GM06990 (cell line): ENCODE measurements at regions not wholly inside any gene's neighbourhood (a gene's known extent, or its start where the extent isn't known, plus 50 kb on each side); places are given as distances from the start of the nearest gene placed in this dataset.

Experiments used
- DNase-seq: peaks from one replicate; pipeline ENCODE4 v3.0.0-alpha.2; 2011; ENCODE audit not compliant: insufficient read length; ENCODE audit errors: extremely low read depth
- H3K27me3 ChIP-seq: replicated peaks from 2 replicates; pipeline ENCODE4 v1.6.0; 2011; ENCODE audit warnings: low read length; ENCODE audit not compliant: control insufficient read depth, insufficient read depth
- H3K36me3 ChIP-seq: 2 replicates; pipeline ENCODE4 v1.5.1; 2011; ENCODE audit warnings: low read length; ENCODE audit not compliant: control insufficient read depth, insufficient read depth
- H3K4me3 ChIP-seq: replicated peaks from 2 replicates; pipeline ENCODE4 v1.5.1; 2011; ENCODE audit warnings: low read depth, mild to moderate bottlenecking, control low read depth, low read length
- TF ChIP-seq, protein P1 (sequence below): IDR thresholded peaks from 2 replicates; pipeline ENCODE4 v1.5.1; 2011; ENCODE audit warnings: low read length, control low read depth, mild to moderate bottlenecking, inconsistent platforms; ENCODE audit not compliant: insufficient read depth, poor library complexity, severe bottlenecking

DNA sequence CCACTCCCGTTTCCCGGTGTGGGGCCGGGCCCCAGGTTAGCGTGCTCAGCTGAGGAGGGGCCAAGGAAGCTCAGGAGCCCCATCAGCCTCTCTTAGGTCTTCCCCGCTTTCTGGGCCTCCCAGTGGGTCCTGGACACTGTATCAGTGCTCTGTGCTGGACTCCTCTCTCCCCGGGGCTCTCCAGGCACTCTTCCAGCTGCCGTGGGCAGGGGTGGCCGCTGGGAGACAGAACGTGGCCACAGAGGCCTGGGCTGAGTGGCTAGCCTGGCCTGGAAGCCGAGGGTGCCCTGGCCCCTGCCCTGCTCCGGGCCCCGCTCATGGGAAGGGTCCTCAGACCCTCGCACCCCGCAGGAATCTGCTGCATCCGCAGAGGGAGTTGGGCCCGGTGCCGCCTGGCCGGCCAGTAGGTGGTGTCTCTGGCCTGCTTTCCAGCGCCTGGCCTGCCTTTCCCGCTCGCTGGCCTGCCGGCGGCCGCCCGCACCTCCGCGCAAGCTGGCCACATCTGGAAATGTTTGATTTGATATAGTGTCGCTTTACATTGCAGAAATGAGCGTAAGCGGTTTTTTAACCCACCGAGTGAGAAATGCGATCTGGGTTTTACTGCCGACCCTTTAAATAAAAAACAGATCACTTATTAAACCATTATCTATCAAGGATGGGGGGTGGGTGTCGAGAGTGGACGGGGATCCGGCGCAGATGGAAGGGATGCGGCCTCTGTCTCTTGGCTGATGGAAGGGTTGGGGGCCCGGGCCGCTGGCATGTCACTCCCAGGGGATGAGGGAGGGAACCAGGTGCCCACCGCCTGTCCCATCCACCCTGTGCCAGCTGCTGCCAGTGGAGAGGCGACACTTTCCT lies 74.4 kb upstream of the TTC34 start:
- H3K36me3 ChIP-seq: no peaks in the 10 kb centered on the region
- TF ChIP-seq, protein P1, sequence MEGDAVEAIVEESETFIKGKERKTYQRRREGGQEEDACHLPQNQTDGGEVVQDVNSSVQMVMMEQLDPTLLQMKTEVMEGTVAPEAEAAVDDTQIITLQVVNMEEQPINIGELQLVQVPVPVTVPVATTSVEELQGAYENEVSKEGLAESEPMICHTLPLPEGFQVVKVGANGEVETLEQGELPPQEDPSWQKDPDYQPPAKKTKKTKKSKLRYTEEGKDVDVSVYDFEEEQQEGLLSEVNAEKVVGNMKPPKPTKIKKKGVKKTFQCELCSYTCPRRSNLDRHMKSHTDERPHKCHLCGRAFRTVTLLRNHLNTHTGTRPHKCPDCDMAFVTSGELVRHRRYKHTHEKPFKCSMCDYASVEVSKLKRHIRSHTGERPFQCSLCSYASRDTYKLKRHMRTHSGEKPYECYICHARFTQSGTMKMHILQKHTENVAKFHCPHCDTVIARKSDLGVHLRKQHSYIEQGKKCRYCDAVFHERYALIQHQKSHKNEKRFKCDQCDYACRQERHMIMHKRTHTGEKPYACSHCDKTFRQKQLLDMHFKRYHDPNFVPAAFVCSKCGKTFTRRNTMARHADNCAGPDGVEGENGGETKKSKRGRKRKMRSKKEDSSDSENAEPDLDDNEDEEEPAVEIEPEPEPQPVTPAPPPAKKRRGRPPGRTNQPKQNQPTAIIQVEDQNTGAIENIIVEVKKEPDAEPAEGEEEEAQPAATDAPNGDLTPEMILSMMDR: no peak
- H3K4me3 ChIP-seq: no peak overlapping the region
- DNase-seq: no peak
- H3K27me3 ChIP-seq: no peaks in the 10 kb centered on the region

DNA sequence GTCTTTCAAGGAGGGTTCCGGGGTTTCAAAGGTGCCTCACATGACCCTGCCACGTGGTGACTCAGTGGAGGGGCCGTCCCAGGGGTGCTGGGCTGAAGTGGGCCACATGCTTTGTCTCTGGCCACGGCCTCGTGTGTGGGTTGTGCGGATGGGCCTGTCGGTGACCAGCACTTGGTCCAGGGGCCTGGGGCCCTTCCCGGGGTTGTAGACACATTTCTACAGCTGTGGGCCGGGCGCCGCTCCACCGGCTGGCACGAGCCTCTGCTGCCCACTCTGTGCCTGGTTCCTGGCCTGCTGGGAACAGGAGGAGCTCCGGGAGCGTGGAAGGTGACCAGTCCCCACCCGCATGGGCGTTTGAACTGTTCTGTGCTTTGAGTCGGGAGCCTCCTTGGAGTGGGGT lies 75.4 kb upstream of the TTC34 start:
- no peak for DNase-seq
- no peaks in the 10 kb centered on the region for H3K27me3 ChIP-seq
- no peak overlapping the region for H3K4me3 ChIP-seq
- TF ChIP-seq, protein P1: no peak
- H3K36me3 ChIP-seq: no peaks in the 10 kb centered on the region

DNA sequence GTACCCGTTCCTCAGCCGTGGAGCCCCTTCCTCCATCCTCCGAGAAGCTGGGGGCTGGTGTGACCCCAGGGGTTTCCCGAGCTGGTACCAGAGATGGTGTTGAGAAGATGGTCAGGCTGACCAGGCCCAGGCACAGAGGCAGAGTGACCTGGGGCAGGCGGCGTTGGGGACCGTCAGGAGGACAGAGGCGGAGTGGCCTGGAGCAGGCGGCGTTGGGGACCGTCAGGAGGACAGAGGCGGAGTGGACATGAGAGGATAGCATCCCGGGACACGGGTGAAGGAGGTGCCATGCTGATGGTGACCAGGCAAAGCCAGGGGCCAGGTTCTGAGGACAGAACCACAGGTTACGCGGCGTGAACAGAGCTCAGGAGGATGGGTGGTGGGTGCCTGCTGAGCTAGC lies 75.9 kb upstream of the TTC34 start:
- Histone ChIP-seq H3K36me3 (no peaks in the 10 kb centered on the region), H3K4me3 (no peak overlapping the region), H3K27me3 (no peaks in the 10 kb centered on the region)
- TF ChIP-seq, protein P1: no peak
- DNase-seq: no peak

DNA sequence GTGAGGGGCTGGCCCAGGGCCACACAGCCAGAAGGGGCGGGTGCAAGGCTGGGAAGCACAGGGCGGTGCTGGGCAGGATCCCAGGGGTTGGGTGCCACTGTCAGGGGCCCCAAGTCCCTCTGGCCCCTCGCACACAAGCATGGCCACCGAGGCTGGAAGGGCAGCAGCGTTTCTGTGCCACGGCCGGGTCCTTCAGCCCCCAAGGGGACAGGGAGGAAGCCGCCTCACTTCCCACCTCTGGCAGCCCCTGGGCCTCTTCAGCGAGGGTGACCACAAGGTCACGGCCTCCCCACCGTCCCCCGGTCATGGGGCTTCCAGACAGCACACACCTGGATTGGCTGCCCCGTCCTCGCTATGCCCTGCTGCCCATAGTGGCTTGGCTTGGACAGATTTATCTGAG lies 77.1 kb upstream of the TTC34 start:
- H3K36me3 ChIP-seq: no peaks in the 10 kb centered on the region
- TF ChIP-seq, protein P1: no peak
- no peaks in the 10 kb centered on the region for H3K27me3 ChIP-seq
- no peak overlapping the region for H3K4me3 ChIP-seq
- DNase-seq: no peak

DNA sequence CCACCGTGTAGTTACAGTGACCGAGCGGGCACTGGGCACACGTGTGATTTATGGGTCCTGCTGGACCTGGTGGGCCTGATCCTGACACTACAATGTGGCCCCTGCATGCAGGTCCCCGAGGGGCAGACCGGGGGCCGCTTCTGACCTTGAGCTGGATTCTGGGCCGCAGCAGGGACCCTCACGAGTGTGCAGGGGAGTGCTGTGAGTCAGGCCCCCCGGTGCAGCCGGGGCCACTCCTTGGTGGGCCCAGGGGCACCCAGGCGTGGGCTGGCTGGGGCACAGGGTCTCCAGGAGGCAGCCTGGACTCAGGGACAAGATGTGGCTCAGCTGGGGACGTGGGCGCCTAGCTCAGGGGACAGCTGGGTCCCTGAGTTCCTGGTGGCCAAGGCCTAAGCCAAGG lies 77.5 kb upstream of the TTC34 start:
- TF ChIP-seq, protein P1: no peak
- no peaks in the 10 kb centered on the region for H3K36me3 ChIP-seq
- no peak overlapping the region for H3K4me3 ChIP-seq
- DNase-seq: no peak
- H3K27me3 ChIP-seq: no peaks in the 10 kb centered on the region
